Natural killer cell (primary cell): ENCODE measurements at regions not wholly inside any gene's neighbourhood (a gene's known extent, or its start where the extent isn't known, plus 50 kb on each side); places are given as distances from the start of the nearest gene placed in this dataset.

Experiments used
- ATAC-seq, 3 donors: fragments of 150-1000 bp in 2 of 3; fragments of 200-7000 bp in 1 of 3; cut with Tn5 transposase; 1 replicate in 1 of 3; 2 replicates in 2 of 3; pipeline ENCODE4 v1.10.0; 2021; ENCODE audit warnings: mild to moderate bottlenecking in 2 of 3, moderate library complexity in 2 of 3
- DNase-seq, 2 donors: peaks; one replicate each; pipeline versions ENCODE4 v3.0.0 to v3.0.0-alpha.2; 2013 to 2021; ENCODE audit warnings: mixed read lengths in 1 of 2
- H3K27ac ChIP-seq: one replicate; pipeline ENCODE4 v1.5.1; 2013; ENCODE audit warnings: mild to moderate bottlenecking, low read length
- H3K27me3 ChIP-seq: one replicate; pipeline ENCODE4 v1.6.1; 2013; ENCODE audit warnings: low read length; ENCODE audit not compliant: control insufficient read depth, insufficient read depth
- H3K36me3 ChIP-seq: one replicate; pipeline ENCODE4 v1.6.1; 2013; ENCODE audit warnings: low read length; ENCODE audit not compliant: control insufficient read depth, insufficient read depth
- H3K4me1 ChIP-seq: one replicate; pipeline ENCODE4 v1.6.1; 2013; ENCODE audit warnings: low read length; ENCODE audit not compliant: control insufficient read depth, insufficient read depth
- H3K4me3 ChIP-seq: one replicate; pipeline ENCODE4 v1.5.1; 2013; ENCODE audit warnings: low read length
- H3K9me3 ChIP-seq: one replicate; pipeline ENCODE4 v1.6.1; 2013; ENCODE audit warnings: low read length; ENCODE audit not compliant: control insufficient read depth, insufficient read depth
- H3K27ac Mint-ChIP-seq, 2 donors: one replicate each; pipeline ENCODE4 v1.8.0; 2022; ENCODE audit warnings: mild to moderate bottlenecking in 2 of 2, mixed read lengths in 2 of 2, moderate library complexity in 1 of 2
- H3K27me3 Mint-ChIP-seq, 2 donors: one replicate each; pipeline ENCODE4 v1.8.0; 2022; ENCODE audit warnings: low read depth in 2 of 2, mixed read lengths in 2 of 2
- H3K36me3 Mint-ChIP-seq: one replicate; pipeline ENCODE4 v1.8.0; 2022; ENCODE audit warnings: mixed read lengths
- H3K4me1 Mint-ChIP-seq, 2 donors: one replicate each; pipeline ENCODE4 v1.8.0; 2022; ENCODE audit warnings: mixed read lengths in 2 of 2
- H3K4me3 Mint-ChIP-seq: one replicate; pipeline ENCODE4 v1.8.0; 2022; ENCODE audit warnings: mild to moderate bottlenecking, moderate library complexity, mixed read lengths
- H3K9me3 Mint-ChIP-seq, 2 donors: one replicate each; pipeline ENCODE4 v1.8.0; 2022; ENCODE audit warnings: mixed read lengths in 2 of 2
- WGBS: methylation state at CpG from one replicate; pipeline ENCODE4 v1.1.7; 2013; ENCODE audit warnings: missing lambda C conversion rate; ENCODE audit not compliant: insufficient coverage; 5-methylcytosine and 5-hydroxymethylcytosine counted together
- intact Hi-C: fragments of 100-400 bp; cut with micrococcal nuclease; formaldehyde crosslinking; loops from one replicate; pipeline ENCODE4 v1.14.2; 2022
- TF ChIP-seq, protein P1 (sequence below): fragments of 200-600 bp; IDR thresholded peaks from one replicate; pipeline ENCODE4 v1.8.0; 2022; ENCODE audit warnings: antibody characterized with exemption

DNA sequence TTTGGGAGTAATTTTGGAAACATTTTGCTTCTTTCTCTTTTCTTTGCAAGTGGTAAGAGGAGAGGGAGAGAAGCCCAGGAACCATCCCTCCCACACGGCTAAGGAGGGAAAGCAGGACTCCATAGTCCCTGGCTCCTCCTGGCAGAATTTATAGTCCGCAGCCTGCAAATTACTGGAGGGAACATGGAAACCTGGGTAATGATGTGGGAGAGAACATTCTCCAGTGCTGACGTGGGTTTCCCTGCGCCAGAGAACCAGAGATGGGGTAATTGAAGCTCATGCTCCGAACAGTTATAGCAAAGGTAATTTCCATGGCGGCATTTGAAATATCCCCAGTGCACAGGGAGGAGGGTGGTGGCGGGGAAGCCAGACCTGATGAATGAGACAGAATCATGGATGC, 320.4 kb downstream of the RPS24 start:
- H3K9me3 Mint-ChIP-seq: no peaks in the 10 kb centered on the region
- no peak overlapping the region for H3K4me3 Mint-ChIP-seq
- no peak overlapping the region for H3K27ac Mint-ChIP-seq

GRCh38 chr10:78356291-78356900, 322.7 kb downstream of the RPS24 start:
- 82% methylated on average over 8 of the region's 10 CpGs for WGBS
- no peaks in the 10 kb centered on the region for H3K36me3 ChIP-seq
- no peaks in the 10 kb centered on the region for H3K36me3 Mint-ChIP-seq
- peaks cover 0 to 9% of the 10 kb centered on the region in 2 donors for H3K4me1 Mint-ChIP-seq
- H3K27me3 Mint-ChIP-seq: no peaks in the 10 kb centered on the region
- H3K4me1 ChIP-seq: peaks cover 4% of the 10 kb centered on the region
- DNase-seq (no peak), ATAC-seq (no peak)
- no peaks in the 10 kb centered on the region for H3K9me3 Mint-ChIP-seq
- no peak overlapping the region for H3K4me3 Mint-ChIP-seq
- intact Hi-C loops: no loop called here
- H3K4me3 ChIP-seq: no peak overlapping the region
- H3K27ac ChIP-seq: no peak overlapping the region
- no peaks in the 10 kb centered on the region for H3K27me3 ChIP-seq
- H3K27ac Mint-ChIP-seq: no peak overlapping the region
- no peaks in the 10 kb centered on the region for H3K9me3 ChIP-seq
- TF ChIP-seq, protein P1, sequence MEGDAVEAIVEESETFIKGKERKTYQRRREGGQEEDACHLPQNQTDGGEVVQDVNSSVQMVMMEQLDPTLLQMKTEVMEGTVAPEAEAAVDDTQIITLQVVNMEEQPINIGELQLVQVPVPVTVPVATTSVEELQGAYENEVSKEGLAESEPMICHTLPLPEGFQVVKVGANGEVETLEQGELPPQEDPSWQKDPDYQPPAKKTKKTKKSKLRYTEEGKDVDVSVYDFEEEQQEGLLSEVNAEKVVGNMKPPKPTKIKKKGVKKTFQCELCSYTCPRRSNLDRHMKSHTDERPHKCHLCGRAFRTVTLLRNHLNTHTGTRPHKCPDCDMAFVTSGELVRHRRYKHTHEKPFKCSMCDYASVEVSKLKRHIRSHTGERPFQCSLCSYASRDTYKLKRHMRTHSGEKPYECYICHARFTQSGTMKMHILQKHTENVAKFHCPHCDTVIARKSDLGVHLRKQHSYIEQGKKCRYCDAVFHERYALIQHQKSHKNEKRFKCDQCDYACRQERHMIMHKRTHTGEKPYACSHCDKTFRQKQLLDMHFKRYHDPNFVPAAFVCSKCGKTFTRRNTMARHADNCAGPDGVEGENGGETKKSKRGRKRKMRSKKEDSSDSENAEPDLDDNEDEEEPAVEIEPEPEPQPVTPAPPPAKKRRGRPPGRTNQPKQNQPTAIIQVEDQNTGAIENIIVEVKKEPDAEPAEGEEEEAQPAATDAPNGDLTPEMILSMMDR: no peak

More for the DNA sequence above, 320.4 kb downstream of the RPS24 start:
- ATAC-seq: no peak
- H3K4me1 Mint-ChIP-seq: no peaks in the 10 kb centered on the region
- Histone ChIP-seq H3K4me1 (no peaks in the 10 kb centered on the region), H3K4me3 (no peak overlapping the region), H3K27me3 (no peaks in the 10 kb centered on the region), H3K27ac (no peak overlapping the region), H3K36me3 (no peaks in the 10 kb centered on the region), H3K9me3 (no peaks in the 10 kb centered on the region)
- intact Hi-C loops: no loop called here
- no peak for DNase-seq
- 92% methylated on average over 6 of the region's 7 CpGs for WGBS
- TF ChIP-seq, protein P1: no peak
- peaks cover 0 to 3% of the 10 kb centered on the region in 2 donors for H3K27me3 Mint-ChIP-seq
- H3K36me3 Mint-ChIP-seq: no peaks in the 10 kb centered on the region

DNA sequence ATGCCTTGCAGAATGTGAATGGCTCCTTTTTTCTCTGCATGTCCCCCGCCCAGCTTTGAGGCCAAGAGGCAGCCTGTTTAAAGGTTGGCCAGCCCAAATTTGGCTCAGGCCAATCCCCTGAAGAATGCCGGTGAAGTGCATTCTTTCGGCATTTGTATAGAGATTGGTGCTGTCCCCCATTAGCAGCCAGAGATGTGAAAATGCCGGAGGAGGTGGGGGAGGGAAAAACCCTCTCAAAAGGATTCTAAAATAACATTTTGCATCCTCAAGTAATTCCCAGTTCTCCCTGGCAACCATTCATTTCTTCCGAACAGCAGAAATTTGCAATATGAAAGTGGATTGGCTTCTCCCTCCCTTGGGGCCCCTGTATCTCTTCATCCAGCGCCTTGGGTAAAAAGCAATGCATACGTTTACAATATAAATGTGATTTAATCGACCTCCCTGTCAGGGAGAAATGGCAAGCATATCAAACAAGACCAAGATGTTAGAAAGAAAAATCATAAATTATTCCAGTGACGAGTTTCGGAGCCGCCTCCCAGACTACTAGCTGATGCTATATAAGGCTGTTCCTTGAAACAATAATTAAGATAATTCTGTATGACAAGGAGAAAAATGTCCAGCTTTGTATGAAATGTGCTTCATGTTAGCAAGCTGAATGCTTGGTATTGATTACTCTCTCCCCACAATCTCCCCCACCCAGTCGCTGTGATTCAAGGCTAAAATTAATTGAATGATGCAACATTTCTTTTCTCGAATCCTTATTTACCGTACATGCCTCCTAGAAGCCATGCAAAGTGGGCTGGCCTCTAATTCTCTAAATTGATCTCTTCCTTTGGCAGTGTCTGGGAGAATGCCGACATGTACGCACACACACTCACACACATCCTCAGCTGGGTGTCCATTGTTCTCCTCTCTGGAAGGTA, 323.7 kb downstream of the RPS24 start:
- H3K36me3 Mint-ChIP-seq: no peaks in the 10 kb centered on the region
- Histone ChIP-seq H3K27me3 (no peaks in the 10 kb centered on the region), H3K4me3 (no peak overlapping the region), H3K9me3 (no peaks in the 10 kb centered on the region), H3K4me1 (peaks cover 14% of the 10 kb centered on the region), H3K36me3 (no peaks in the 10 kb centered on the region), H3K27ac (no peak overlapping the region)
- H3K27me3 Mint-ChIP-seq: no peaks in the 10 kb centered on the region
- ATAC-seq (no peak), DNase-seq (no peak)
- H3K4me3 Mint-ChIP-seq: no peak overlapping the region
- H3K27ac Mint-ChIP-seq: no peak overlapping the region
- TF ChIP-seq, protein P1: no peak
- intact Hi-C loops: no loop called here
- H3K9me3 Mint-ChIP-seq: no peaks in the 10 kb centered on the region
- 88% methylated on average over 15 of the region's 16 CpGs for WGBS
- H3K4me1 Mint-ChIP-seq: peaks cover 10 to 19% of the 10 kb centered on the region in 2 donors
